Daoy (cell line): ENCODE measurements at regions not wholly inside any gene's neighbourhood (a gene's known extent, or its start where the extent isn't known, plus 50 kb on each side); places are given as distances from the start of the nearest gene placed in this dataset.

Experiments used
- DNase-seq: peaks from one replicate; pipeline ENCODE4 v3.0.0-alpha.2; 2015; ENCODE audit warnings: low read depth

DNA sequence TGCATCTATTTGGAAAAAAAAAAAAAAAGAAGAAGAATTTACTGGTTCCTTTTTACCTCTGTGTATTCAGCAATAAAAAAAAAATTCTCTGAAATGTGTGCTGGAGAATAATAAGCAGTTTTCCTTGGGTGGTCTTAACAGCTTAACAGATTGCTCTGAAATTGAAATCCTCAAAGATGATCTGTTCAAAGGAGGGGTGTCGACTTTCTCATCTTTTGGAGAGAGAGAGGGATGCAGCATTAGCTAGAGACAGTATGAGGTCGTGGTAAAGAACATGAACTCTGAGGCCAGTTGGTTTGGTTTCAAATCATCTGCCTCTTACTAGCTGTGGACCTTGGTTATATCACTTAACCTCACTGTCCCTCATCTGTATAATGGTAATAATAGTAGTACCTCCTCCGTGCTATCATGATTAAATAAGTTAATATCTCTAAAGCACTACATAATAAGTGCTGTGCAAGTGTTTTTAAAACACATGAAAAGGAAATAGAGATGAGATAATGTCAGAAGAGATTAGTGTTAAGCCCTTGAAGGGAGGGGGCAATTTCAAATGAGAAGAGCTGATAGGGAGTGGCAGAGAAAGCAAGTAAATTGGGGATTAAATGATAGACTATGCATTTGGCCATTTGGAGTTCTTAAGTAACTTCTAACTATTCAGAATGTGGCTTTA lies 109.9 kb upstream of the LIMCH1 start:
- no peak for DNase-seq

DNA sequence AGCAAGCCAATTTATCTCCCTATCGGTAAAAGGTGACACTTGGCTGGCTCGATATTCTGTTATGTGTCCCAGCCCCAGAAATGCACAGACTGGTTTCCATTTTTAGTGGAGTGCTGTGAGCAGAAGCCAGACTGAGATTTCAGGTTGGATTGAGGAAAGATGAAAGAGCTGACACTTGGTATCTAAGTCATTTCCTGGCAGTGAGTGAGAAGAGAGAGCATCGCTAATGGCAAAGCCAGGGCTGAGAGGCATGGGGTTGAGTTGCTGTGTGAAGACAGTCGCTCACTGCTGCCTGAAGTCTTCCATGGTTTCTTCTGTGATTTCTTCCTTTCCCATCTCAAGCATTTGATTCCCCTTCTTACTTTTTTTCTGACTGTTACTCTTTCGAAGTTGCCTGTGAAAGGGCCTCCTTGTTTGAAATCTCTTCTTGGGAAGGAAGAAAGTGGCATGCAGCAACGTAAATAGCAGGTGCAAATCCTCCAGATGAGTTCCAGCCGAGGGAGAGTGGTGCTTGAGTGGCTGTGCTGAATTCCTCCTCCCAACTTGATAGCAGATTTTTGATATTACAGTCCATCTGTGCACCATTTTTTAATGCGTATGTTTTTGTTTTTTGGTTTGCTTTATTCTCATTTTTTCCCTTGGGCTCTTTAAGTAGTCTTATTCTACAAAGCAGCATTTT lies 109.2 kb upstream of the LIMCH1 start:
- no peak for DNase-seq

DNA sequence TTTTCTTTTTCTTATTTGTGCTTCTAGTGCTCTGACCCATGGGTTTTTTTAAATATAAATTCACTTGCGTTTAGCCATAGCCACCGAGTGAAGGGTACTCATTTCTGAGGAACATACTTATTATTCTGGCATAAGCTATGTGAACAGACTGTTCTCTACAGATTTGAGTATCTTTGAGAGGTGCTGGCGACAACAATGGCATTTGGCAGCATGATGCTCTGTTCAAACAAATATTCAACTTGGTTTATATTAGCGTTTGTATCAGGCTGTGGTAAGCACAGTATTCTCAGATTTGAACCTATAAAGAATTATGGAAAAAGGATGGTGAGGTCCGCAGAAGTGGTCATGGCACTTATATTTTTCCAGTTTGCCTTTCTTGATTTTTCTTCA lies 108.7 kb upstream of the LIMCH1 start:
- DNase-seq: no peak

DNA sequence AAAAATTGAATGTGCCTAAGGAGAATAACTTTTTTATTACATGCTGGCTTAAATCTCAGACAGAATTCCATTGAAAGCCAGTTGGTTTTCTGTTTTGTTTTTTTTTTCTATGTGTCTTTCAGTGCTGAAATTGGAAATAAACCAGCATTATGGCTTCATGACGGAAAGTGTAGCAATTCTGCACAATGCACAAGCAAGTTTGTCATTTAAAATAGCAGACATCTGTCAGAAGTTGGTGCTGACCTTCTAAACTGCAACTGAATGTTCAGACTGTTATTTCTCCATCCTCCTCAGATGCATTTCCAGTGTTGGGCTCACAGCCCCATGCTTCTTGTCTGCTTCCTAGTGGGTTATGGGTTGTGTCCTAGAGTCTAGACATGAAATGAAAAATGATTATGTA lies 107.2 kb upstream of the LIMCH1 start:
- no peak for DNase-seq

DNA sequence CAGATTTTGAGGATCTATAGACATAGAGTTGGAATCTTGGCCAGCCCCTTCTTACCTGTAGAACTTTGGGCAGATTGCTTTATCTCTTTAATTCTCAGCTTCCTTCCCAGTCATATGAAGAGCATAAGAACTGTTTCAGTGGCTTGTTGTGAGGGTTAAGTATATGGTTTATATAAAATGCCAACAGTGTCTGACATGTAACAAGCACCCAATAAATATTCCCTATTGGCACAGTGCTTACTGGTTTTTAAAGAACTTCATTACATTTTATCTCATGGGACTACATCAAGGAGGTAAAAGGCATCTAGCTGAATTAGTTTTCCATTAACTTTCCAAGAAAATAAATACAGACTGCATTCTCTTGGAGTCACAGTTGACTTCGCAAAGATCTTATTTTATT lies 106.7 kb upstream of the LIMCH1 start:
- no peak for DNase-seq

DNA sequence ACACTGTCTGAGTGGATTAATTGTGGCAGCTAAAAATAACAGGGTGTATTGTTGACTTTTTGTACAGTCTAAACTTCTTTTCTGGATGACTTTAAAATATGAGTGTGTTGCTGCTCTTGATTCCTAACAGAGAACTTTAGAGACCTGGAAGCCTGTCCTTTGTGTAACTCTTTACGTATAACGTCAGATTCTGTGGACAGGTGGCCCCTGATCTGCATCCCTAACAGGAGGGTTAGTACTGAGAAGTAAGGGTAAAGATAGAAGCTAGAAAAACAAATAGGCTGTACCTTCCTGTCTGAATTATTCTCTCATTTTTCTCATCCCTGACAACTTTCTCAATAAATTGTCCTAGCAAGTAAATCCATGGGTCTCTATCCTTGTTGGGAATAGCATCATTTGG lies 105.7 kb upstream of the LIMCH1 start:
- DNase-seq: no peak

DNA sequence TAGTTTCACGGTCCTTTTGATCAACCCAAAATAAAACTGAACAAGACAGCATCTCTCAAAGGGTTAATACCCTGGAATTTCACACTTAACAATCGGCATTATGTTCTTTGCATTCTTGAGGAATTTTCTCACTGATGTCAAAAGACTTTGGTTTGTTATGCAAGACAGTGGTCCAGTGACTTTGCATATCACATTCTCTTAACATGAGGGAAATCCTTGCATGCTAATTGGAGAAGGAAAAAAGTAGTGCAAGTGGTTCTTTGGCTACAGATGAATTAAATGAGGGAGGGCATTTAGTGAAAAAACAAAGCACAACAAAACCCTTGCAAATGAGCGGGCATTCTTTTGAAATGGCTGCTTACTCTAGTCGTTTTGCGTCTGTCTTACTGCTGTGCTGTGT lies 105.1 kb upstream of the LIMCH1 start:
- DNase-seq: peak; percentile 61

DNA sequence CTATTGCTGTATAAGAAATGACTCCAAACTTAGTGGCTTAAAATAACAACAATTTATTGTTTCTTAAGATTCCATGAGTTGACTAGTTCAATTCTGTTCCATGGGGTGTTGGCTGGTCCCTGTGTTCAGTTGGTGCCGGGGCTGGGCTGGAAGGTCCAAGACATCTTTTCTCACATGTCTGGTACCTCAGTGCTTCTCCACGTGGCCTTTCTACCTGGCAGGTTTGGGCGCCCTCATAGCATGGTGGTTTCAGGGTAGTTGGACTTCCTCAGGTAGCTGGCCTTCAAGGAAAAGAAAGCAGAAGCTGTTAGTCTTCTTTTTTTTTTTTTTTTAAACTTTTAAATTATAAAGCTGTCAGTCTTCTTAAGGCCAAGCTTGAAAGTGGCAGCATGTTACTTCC lies 104.6 kb upstream of the LIMCH1 start:
- DNase-seq: no peak

DNA sequence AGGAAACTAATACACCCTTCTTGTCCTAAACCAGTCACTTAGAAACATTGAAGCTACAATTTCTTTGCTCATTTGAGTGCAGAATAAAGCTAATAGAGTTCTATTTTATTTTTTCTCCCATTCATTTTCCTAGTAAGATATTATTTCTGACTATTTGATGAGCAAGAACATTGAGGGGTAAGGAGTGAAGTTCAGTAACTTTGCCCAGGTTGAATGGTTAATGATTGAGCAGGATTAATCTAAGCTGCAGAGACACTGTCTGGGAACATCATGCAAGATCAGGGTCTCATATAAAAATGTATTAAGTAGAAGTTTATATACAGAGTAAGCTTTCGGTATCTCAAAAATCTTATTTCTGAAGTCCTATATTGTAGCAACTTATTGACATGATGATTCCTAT lies 102.4 kb upstream of the LIMCH1 start:
- no peak for DNase-seq

DNA sequence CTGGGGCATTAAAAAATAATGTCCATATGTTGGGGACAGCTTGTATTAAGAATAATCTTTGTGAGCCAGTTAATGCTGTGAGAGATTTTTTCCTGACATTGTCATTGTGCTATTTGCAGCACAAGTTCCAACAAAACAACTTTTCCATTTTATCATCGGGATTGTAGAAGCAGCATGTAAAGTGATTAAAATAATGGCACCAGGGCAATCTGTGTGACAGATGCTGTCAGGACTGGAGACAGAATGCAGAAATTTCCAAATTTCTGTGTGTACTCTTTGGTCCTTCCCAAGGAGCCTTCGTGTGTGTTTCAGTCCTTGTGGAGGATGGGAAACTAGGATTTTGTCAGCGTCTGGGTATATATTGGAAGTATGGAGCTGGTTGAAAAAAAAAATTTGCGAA lies 101.5 kb upstream of the LIMCH1 start:
- no peak for DNase-seq

DNA sequence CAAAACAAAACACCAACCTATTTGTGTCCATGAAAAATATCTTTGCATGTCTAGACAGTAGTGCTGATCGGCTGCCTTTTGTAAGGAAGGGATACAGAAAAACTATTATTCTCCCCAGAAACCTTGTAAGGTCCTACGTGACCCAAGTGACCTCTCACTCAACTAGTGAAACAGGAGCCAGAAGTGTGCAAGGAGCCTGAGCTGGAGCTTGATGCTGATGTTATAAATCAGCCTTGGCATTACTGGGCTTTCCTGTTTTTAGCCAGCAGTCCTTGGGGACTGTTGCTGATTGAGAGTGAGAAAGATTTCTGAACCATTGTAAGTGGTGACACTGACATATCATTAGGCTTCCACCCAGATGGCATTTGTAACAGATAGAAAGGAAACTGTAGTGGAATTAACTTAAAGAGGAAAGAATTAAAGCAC lies 100.8 kb upstream of the LIMCH1 start:
- no peak for DNase-seq

DNA sequence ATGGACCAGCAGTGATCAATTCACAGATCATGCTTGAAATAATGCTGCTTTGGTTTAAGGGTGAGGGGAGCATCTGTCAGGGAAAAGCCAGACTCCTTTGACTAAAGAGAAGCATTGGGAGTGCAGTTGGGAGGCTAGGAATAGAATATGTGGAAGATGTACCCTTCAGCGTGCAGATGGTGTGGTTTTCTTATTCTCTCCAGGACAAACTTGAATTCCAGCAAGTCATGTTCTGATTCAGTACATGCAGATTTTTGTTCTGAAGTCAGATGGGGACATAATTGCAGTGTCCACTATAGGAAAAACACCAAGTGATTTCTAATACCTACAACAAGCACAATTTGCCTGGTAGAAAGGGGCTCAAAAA lies 99.0 kb upstream of the LIMCH1 start:
- no peak for DNase-seq

DNA sequence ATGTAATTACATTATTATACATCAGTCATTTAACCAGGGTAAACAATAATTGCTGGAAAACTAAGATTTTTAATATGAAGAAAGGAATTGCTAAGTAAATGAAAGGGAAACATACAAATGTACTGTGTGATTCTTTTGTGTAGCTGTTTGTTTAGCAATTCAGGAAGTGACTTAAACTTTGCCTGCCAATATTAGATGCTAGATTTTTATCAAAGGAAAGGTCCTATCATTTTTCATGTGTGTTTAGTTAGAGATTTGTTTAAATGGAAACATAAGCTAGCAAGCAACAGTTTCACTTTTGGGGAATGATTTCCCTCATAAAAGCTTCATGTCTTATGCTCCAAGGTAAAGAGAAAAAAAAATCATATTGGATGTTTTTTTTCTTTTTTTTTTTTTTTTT lies 95.1 kb upstream of the LIMCH1 start:
- no peak for DNase-seq

DNA sequence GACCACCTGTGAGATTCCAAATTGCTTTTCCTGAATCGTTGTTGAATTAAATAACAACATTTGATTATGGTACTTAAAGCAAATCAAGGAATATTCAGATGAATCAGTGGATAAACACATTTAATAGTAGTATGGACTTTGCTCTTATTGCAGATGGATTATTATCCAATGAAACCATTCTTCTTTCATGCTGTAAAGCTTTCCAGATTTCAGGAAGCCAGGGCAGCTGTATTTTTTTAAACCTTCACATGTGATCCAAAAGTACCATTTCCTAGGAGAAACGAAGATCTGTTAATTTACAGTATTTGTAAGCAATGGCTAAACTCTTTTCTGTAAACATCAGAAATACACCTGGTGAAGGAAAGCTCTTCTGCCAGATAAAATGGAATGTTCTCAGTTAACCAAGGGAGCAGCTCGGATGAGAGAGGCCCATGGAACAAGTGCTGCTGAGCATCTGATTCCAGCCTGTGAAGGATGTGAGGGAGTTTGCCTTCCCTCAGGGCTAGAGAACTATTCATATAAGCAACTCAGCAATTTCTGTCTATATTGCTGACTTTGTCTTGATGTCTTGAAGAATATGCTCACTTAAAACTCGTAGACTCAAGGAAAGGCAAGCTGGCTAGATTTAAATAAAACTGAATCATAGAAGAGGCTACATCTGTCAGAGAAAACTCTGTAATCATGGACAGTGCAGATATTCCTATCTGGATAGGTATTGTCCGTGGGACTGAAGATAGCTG lies 94.4 kb upstream of the LIMCH1 start:
- no peak for DNase-seq

DNA sequence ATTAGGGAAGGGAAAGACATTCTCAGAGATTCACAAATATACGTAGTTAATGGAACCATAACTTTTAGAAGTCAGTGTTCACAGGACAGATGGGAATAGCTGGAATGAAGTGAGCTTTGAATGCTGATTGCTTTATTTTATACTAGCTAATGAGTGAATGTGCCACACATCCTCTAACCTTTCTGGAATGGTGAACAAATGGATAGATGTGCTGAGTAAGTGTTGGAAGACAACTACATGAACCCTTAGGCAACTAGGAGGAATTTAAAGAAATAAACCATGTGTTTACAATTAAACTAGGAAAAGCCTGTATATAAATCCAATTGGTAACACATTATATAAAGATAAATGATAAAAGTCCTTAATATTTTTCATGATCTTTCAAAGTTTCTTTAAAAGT lies 91.6 kb upstream of the LIMCH1 start:
- no peak for DNase-seq

DNA sequence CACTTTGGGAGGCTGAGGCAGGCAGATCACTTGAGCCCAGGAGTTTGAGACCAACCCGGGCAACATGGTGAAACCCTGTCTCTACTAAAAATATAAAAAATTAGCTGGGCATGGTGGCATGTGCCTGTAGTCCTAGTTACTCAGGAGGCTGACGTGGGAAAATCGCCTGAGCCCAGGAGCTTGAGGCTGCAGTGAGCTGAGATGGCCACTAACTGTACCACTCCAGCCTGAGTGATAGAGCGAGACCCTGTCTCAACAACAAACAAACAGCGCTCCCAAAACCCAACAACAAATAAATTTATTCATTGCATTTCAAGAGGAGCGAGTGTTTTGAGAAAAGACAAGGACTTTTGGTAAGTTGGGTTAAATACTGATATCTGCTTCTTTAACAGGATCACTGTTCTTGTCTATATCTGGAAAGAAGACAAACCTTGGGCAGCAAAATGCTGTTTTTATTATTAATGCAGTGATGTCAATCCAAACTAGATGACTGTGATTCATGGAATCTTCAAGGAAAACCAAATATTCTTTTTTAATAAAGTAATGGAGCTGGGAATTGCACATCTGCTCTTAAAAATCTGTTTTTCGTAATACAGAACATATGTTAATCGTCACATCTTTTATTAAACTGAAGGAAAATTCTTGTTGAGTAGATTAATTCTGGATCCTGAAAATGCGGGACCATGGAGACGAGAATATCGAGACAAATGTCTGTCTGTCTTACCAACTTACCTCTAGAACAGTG lies 90.8 kb upstream of the LIMCH1 start:
- DNase-seq: no peak

DNA sequence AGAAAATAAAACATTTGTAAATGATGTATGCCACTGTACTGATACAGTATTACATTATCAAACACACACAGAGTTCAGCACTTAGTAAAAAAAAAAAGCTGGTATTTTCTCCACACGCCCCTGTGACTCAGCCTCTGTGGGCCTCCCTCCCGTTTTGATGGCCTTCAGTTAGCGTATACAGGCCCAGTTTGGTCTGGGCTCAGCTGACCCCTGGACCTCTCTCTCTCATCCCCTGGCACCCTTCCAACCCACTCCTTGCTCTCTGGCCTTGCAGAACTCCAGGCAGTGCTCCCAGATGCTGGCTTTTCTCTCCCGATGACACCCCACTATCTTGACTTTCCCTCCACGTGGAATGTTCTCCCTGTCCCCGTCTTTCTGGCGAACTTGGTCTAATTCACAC lies 89.0 kb upstream of the LIMCH1 start:
- DNase-seq: peak; percentile 42

DNA sequence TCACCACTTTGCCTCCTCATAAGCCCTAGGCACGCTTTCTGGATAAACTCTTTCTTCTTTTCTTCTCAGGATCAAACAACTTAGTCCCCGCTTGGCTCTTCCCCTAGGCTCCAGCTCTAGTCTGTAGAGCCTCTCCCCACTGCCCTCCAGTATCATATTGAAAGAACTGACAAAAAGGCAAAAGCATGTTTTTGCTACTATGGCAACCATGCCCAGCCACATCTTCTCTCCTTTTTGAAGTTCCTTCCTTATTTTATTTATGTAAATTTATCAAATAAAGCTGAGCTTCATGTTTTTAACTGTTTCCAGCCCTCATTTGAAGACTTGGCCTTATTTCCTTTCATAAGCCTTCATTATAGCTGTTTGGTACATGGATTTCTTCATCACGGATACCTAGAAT lies 86.0 kb upstream of the LIMCH1 start:
- DNase-seq: no peak

DNA sequence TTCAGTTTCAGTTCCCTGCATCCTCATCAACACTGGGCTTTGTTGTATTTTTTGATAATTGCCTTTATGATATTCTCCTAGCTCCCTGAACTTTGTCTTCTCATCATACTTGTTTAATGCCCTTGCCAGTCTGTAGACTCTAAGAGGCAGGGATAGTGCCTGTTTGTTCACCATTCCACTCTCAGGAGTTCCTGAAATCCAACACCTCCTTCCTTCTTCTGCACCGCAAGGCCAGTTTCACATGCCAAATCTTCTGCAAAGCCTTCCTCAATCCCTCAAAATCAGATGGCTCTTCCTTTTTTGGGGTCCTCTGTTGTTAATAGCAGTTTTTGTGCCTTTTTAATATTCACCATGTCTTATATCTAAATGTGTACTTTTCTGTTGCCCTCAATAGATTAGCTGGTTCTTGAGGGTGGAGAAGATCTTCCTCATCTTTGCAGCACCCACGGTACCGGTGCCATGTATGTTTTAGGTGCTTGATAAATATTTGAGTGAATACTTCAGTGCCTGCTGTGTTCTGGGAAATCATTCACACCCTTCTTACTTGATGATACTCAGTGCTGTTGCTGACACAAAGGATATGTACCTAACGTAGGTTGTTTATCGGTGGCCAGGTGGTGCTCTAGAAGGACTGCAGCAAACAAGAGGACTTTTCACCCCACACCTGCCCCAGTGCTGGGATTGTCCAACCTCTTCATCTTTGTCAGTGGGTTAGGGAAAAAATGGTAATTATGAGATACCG lies 85.3 kb upstream of the LIMCH1 start:
- no peak for DNase-seq

DNA sequence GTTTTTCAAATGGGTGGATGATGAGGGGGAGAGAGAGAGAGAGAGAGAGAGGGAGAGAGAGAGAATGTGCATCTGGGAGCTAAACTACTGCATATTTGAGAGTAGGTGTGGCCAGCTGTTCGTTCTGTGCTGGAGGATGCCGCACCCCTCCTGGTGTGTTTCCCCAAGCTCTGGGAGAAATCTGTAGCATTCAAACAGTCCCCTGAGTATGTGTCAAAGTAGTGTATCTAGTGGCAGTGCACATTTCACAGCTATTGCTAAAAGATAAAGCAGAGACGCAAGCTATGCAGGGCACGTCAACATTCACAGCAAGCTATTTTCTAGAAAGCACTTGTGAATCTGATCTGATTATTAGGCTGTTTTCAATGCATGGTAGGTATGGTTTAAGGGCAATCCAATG lies 83.5 kb upstream of the LIMCH1 start:
- no peak for DNase-seq

DNA sequence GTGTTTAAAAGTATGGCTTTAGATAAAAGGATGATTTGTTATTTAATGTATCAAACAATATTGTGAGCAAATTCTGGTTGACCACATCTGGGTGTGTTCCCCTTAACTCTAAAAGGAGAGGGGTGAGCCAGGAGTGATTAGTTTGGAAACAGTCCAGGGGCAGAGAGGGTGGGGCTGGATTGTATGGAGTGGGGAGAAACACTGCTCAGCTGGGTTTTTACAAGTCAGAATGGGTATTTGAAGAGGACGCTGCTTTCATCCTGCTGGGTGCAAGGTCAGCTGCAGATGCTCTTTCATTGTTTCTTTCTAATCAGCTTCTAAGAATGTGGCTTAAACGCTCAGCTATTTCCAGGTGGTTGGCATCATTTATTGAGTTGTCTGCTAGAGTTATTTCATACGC lies 82.8 kb upstream of the LIMCH1 start:
- peak; percentile 22 for DNase-seq

DNA sequence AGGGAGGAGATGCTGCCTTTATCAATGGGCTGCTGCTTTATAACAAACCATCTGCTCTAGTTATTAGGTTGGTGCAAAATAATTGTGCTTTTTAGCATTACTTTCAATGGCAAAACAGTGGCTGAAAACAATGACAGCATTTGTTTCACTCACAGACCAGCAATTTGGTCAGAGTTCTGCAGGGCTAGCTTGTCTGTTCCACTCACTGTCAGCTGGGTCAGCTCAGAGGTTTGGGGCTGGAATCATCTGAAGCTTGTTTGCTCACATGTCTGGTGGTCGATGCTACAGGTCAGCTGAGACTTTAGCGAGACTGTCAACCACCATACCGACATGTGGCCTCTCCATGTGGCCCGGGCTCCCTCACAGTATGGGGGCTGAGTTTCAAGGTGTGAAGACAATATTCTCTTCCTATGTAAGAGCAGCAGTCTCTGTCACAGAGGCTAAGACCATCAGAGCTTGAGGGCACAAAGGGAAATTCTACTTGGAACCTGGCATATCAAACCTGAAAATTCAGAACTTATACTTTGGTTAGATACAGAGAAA lies 81.3 kb upstream of the LIMCH1 start:
- no peak for DNase-seq
